ENCODE measurements at regions not wholly inside any gene's neighbourhood (a gene's known extent, or its start where the extent isn't known, plus 50 kb on each side); places are given as distances from the start of the nearest gene placed in this dataset.

DNA sequence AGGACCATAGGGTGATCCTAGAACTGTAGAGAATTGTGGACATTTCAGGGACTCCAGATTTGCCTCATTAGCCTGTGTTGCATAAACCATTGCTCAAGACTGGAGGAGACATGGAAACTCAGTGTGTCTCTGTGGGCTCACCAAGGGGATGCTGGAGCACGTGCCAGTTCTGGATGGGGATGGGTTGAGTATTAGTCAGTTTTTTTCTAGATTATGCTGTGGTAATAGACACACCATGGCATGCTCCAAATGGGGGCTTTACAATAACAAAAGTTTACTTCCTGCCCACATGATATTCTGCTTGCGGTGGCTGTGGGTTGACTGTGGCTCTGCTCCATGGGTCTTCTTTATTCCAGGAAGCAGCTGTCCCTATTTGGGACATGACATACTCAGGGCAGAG lies 125.4 kb downstream of the FOXD2 start (continued):
- TF ChIP-seq TAF1 (IDR thresholded peaks at IDR 0.05; ENCODE audit: low read depth, low read length) (no peak), SAP30 (IDR thresholded peaks at IDR 0.05; ENCODE audit: insufficient read depth, insufficient replicate concordance, low read length) (no peak), TCF12 (IDR thresholded peaks at IDR 0.05; ENCODE audit: low read depth, low read length) (no peak)
- TF ChIP-seq, protein P1, sequence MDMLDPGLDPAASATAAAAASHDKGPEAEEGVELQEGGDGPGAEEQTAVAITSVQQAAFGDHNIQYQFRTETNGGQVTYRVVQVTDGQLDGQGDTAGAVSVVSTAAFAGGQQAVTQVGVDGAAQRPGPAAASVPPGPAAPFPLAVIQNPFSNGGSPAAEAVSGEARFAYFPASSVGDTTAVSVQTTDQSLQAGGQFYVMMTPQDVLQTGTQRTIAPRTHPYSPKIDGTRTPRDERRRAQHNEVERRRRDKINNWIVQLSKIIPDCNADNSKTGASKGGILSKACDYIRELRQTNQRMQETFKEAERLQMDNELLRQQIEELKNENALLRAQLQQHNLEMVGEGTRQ (IDR thresholded peaks at IDR 0.05; ENCODE audit: low read length): no peak
- TF ChIP-seq, protein P2, sequence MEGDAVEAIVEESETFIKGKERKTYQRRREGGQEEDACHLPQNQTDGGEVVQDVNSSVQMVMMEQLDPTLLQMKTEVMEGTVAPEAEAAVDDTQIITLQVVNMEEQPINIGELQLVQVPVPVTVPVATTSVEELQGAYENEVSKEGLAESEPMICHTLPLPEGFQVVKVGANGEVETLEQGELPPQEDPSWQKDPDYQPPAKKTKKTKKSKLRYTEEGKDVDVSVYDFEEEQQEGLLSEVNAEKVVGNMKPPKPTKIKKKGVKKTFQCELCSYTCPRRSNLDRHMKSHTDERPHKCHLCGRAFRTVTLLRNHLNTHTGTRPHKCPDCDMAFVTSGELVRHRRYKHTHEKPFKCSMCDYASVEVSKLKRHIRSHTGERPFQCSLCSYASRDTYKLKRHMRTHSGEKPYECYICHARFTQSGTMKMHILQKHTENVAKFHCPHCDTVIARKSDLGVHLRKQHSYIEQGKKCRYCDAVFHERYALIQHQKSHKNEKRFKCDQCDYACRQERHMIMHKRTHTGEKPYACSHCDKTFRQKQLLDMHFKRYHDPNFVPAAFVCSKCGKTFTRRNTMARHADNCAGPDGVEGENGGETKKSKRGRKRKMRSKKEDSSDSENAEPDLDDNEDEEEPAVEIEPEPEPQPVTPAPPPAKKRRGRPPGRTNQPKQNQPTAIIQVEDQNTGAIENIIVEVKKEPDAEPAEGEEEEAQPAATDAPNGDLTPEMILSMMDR (IDR thresholded peaks at IDR 0.05; ENCODE audit: control extremely low read depth in 1 of 3, insufficient read depth in 1 of 3, low read depth in 1 of 3, low read length in 3 of 3): no peak

Measured in H1 (cell line).